HPDE6-E6E7 (cell line): ENCODE measurements at regions not wholly inside any gene's neighbourhood (a gene's known extent, or its start where the extent isn't known, plus 50 kb on each side); places are given as distances from the start of the nearest gene placed in this dataset.
"Not testable (repeated sequence)": the region's sequence is repeated elsewhere in the genome, so short reads cannot be mapped to it uniquely, and the experiment has no call there.

Experiments
- DNase-seq: peaks from one replicate; pipeline ENCODE4 v3.0.0; 2011; ENCODE audit warnings: missing footprints; ENCODE audit errors: extremely low spot score

- not testable (repeated sequence) for DNase-seq
Measured at GRCh38 chr10:53338199-53338598, 565.6 kb upstream of the MBL2 start.

- DNase-seq: not testable (repeated sequence)
Measured at GRCh38 chr10:53335803-53336422, 563.3 kb upstream of the MBL2 start.

- no peak for DNase-seq
Measured at GRCh38 chr10:53331460-53331859, 558.9 kb upstream of the MBL2 start.

GRCh38 chr10:53326401-53327305 lies 554.1 kb upstream of the MBL2 start:
- DNase-seq: not testable (repeated sequence)

GRCh38 chr10:53325066-53325465 lies 552.5 kb upstream of the MBL2 start:
- DNase-seq: peak; percentile 17

GRCh38 chr10:53315709-53316108 lies 543.1 kb upstream of the MBL2 start:
- no peak for DNase-seq

GRCh38 chr10:53314876-53315275 lies 542.3 kb upstream of the MBL2 start:
- DNase-seq: peak; percentile 32

GRCh38 chr10:53298443-53298842 lies 525.9 kb upstream of the MBL2 start:
- no peak for DNase-seq

GRCh38 chr10:53284615-53285182 lies 512.1 kb upstream of the MBL2 start:
- DNase-seq: no peak

GRCh38 chr10:53276797-53277196 lies 504.2 kb upstream of the MBL2 start:
- DNase-seq: no peak

GRCh38 chr10:53269482-53269881 lies 496.9 kb upstream of the MBL2 start:
- no peak for DNase-seq

- DNase-seq: no peak
Measured at GRCh38 chr10:53260213-53260612, 487.6 kb upstream of the MBL2 start.

GRCh38 chr10:53256623-53257022 lies 484.0 kb upstream of the MBL2 start:
- DNase-seq: peak; percentile 22

- no peak for DNase-seq
Measured at GRCh38 chr10:53255661-53256205, 483.1 kb upstream of the MBL2 start.

- no peak for DNase-seq
Measured at GRCh38 chr10:53253221-53253620, 480.6 kb upstream of the MBL2 start.

GRCh38 chr10:53239873-53240272 lies 467.3 kb upstream of the MBL2 start:
- DNase-seq: no peak

GRCh38 chr10:53236941-53237340 lies 464.4 kb upstream of the MBL2 start:
- no peak for DNase-seq

GRCh38 chr10:53233749-53234148 lies 461.2 kb upstream of the MBL2 start:
- DNase-seq: no peak

GRCh38 chr10:53230651-53231050 lies 458.1 kb upstream of the MBL2 start:
- DNase-seq: no peak

- no peak for DNase-seq
Measured at GRCh38 chr10:53223851-53224250, 451.3 kb upstream of the MBL2 start.

GRCh38 chr10:53222806-53223205 lies 450.2 kb upstream of the MBL2 start:
- no peak for DNase-seq

- peak; percentile 3 for DNase-seq
Measured at GRCh38 chr10:53209944-53210611, 437.5 kb upstream of the MBL2 start.
